ENCODE measurements at regions not wholly inside any gene's neighbourhood (a gene's known extent, or its start where the extent isn't known, plus 50 kb on each side); places are given as distances from the start of the nearest gene placed in this dataset.

DNA sequence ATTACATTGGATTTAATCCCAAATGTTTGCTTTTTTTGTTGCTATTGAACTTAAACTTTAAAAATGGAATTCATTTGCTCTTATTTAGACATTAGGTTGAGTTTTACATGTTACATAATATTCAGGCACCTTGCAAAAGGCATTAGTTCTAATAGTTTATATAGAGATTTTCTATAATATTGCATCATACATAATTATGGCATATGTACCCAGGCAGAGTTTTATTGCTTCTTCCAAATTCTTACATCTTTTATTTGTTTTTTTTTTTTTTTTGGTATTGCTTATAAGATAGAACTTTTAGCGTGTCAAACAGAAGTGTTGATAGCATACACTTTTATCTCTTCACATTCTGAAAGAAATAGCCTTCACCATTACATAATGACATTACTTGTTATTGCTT is 487.7 kb downstream of the GABRG1 start:
- BruUV-seq (replicated peaks): no TSS peak
- H4K91ac ChIP-seq (ENCODE audit: insufficient read depth, low read depth, low read length): no peak overlapping the region
- no peak for DNase-seq
- H3K4me3 ChIP-seq (ENCODE audit: insufficient read depth, low read depth, low read length): no peak overlapping the region
- H4K8ac ChIP-seq (ENCODE audit: low read depth in 2 of 2, low read length in 2 of 2): no peak overlapping the region
- no peaks in the 10 kb centered on the region for H3K27me3 ChIP-seq (ENCODE audit: control insufficient read depth, insufficient read depth, low read length)
- POLR2A ChIA-PET (ENCODE audit: unreplicated experiment): no interaction called here
- no peaks in the 10 kb centered on the region for H3K4me1 ChIP-seq (ENCODE audit: control insufficient read depth, insufficient read depth, low read length)
- no peaks in the 10 kb centered on the region for H3K36me3 ChIP-seq (ENCODE audit: control insufficient read depth, insufficient read depth, low read length)
- no peak overlapping the region for H2AFZ ChIP-seq (replicated peaks; ENCODE audit: low read length, poor library complexity)
- H2BK20ac ChIP-seq (ENCODE audit: low read depth, low read length): no peak overlapping the region
- no peak overlapping the region for H2BK15ac ChIP-seq (ENCODE audit: low read depth, low read length)
- no peak overlapping the region for H4K5ac ChIP-seq (ENCODE audit: low read depth, low read length)
- H4K20me1 ChIP-seq (ENCODE audit: insufficient read depth, low read length): no peaks in the 10 kb centered on the region
- no peak overlapping the region for H3K4ac ChIP-seq (ENCODE audit: low read depth, low read length)
- H3K23ac ChIP-seq (ENCODE audit: low read depth, low read length): no peak overlapping the region
- dilution Hi-C loops (cut with HindIII; ENCODE audit: low sequenced_read_pairs, unreplicated experiment): no loop called here
- H3K4me2 ChIP-seq (ENCODE audit: low read depth, low read length): no peak overlapping the region
- no peak overlapping the region for H2AK5ac ChIP-seq (ENCODE audit: low read depth, low read length)
- no peak overlapping the region for H2BK5ac ChIP-seq (ENCODE audit: low read depth, low read length, poor library complexity, severe bottlenecking)
- in situ Hi-C loops (cut with MboI; ENCODE audit: low sequenced_read_pairs): no loop called here
- H3K14ac ChIP-seq (replicated peaks; ENCODE audit: low read depth, low read length): no peak overlapping the region
- CTCF ChIA-PET: no interaction called here
- intact Hi-C loops (cut with micrococcal nuclease): no loop called here
- no peaks in the 10 kb centered on the region for H3K9me1 ChIP-seq (ENCODE audit: insufficient read depth, low read length)
- no peak for TF ChIP-seq MXI1 (IDR thresholded peaks at IDR 0.05; ENCODE audit: borderline replicate concordance, low read depth, low read length)
- TF ChIP-seq, protein P1, sequence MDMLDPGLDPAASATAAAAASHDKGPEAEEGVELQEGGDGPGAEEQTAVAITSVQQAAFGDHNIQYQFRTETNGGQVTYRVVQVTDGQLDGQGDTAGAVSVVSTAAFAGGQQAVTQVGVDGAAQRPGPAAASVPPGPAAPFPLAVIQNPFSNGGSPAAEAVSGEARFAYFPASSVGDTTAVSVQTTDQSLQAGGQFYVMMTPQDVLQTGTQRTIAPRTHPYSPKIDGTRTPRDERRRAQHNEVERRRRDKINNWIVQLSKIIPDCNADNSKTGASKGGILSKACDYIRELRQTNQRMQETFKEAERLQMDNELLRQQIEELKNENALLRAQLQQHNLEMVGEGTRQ (IDR thresholded peaks at IDR 0.05; ENCODE audit: low read depth, low read length): no peak
- no peak for TF ChIP-seq RFX5 (IDR thresholded peaks at IDR 0.05; ENCODE audit: low read depth, low read length)
- WGBS, 2 experiments (ENCODE audit: extremely low coverage in 2 of 2, insufficient read length in 1 of 2): no CpG with 5 or more reads among the region's 1 CpG
- H3K9me3 ChIP-seq (ENCODE audit: control insufficient read depth, insufficient read depth, low read length): no peaks in the 10 kb centered on the region; the same call in 1 of the 2 replicates
- no peaks in the 10 kb centered on the region for H3K79me1 ChIP-seq (ENCODE audit: low read depth in 1 of 2, low read length in 2 of 2)
- no peak overlapping the region for H3K56ac ChIP-seq (ENCODE audit: extremely low read depth, insufficient read depth, low read length)
- H2BK120ac ChIP-seq (ENCODE audit: low read depth, low read length): no peak overlapping the region
- no peak overlapping the region for H3K18ac ChIP-seq (ENCODE audit: low read depth, low read length)
- no peak overlapping the region for H2AK9ac ChIP-seq (replicated peaks; ENCODE audit: low read depth, low read length, poor library complexity)
- no peak for ATAC-seq (ENCODE audit: low read depth)
- no peak overlapping the region for H3K9ac ChIP-seq (ENCODE audit: low read depth, low read length)
- H3K27ac ChIP-seq (ENCODE audit: insufficient read depth, low read length): no peak overlapping the region

All from IMR-90 (cell line).